CD4-positive, alpha-beta T cell treated with Interleukin-1 beta for 1 hour (primary cell): ENCODE measurements at regions not wholly inside any gene's neighbourhood (a gene's known extent, or its start where the extent isn't known, plus 50 kb on each side); places are given as distances from the start of the nearest gene placed in this dataset.

Experiments used
- DNase-seq, 2 donors: peaks; one replicate each; pipeline ENCODE4 v3.0.0-alpha.2; 2020 to 2022

GRCh38 chr13:85278851-85279250, 520.4 kb downstream of the SLITRK6 start:
- DNase-seq = no peak

DNA sequence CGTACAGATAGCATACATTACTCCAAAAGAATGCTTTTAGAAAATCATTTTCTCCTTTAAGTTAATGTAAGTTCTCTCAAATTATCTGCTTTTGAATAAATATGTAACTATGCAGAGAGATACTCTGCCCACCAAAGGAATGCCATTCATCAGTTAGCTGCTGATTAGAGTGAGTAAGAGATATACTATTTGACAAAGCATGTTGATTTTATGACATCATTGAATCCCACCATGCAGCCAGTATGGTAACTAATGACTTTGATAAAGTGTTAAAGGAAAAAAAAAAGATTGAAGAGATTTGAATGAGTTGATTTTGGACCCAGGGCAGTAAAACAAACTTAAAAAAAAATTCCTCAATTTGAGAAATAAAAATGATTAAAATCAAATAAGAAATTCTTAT, 521.5 kb downstream of the SLITRK6 start:
- DNase-seq = no peak

GRCh38 chr13:85266771-85267170, 532.4 kb downstream of the SLITRK6 start:
- no peak for DNase-seq

DNA sequence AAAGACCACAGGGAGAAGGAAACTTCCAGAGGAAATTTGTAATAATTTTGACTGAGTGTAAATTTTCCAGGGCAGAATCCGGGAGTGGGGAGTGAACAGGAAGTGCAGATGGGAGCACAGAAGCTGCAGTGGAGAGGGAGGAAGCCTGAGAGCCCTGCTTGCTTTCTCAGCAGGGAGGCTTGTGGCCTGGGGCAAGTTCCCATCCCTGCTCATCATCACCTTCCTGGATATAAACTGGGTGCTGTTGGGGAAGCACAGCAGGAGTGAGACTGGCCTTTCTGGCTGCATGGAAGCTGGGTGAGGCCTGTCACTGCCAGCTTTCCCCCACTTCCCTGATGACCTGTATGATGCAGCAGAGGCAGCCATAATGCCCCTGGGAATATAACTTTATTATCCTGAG, 532.9 kb downstream of the SLITRK6 start:
- DNase-seq = no peak

GRCh38 chr13:85265296-85265695, 533.9 kb downstream of the SLITRK6 start:
- DNase-seq = no peak

GRCh38 chr13:85262499-85262898, 536.7 kb downstream of the SLITRK6 start:
- no peak for DNase-seq

- DNase-seq = no peak
These were observed 537.4 kb downstream of the SLITRK6 start for GRCh38 chr13:85261757-85262346.

GRCh38 chr13:85260896-85261295, 538.3 kb downstream of the SLITRK6 start:
- no peak for DNase-seq

DNA sequence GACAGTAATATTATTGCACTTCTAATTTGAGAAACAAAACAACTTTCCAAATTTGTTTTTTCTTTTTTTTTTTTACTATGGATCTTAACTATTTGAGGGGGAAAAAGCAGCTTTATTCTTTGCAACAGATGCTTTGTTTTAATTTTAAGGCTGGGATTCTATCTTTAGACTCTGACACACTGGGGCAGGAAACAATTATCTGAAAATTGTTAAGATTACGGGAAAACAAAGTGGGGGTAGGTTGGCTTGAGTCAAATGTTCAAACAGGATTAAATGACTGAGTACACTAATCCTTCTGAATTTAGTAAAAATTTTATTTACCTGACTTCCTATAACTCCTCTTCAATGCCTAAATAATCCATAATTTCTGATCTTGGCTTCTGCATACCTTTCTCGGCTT, 543.2 kb downstream of the SLITRK6 start:
- no peak for DNase-seq

DNA sequence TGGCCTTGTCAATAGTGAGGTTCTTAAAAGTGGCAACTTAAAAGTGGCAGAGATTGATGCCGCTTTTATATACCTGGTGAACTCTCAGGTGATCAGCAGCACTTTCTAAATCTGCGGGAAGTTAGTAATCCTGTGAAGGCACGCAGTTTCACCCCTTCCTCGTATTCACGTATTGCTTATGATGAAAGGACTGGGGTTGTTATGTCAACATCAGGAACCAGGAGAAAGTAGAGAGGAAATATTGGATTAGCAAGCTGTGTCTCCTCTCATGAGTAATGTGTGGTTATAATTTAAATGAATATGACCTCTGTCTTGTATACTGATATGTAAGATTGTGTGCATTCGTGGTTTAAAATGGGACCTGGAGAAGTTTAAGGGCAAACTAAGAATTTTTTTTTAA, 544.6 kb downstream of the SLITRK6 start:
- no peak for DNase-seq

- no peak for DNase-seq
These were observed 550.1 kb downstream of the SLITRK6 start for GRCh38 chr13:85249151-85249550.

DNA sequence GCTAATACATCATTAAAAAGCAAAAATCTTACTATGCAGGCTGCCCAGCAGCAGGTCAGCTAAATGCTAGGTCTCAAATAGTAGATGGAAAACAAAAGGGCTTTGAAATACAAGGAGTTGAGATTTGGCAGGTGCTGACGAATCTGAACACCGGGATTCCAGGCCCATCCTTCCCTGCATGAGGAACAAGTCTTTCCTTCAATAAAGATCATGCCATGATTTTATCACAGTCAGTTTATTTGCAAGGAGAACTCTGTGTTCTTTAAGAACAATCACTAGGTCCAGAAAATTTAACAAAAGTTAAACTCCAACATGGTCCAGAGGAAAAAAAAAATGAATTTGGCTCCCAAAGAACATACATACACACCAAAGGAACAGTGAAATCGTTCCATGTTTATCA, 551.4 kb downstream of the SLITRK6 start:
- no peak for DNase-seq

DNA sequence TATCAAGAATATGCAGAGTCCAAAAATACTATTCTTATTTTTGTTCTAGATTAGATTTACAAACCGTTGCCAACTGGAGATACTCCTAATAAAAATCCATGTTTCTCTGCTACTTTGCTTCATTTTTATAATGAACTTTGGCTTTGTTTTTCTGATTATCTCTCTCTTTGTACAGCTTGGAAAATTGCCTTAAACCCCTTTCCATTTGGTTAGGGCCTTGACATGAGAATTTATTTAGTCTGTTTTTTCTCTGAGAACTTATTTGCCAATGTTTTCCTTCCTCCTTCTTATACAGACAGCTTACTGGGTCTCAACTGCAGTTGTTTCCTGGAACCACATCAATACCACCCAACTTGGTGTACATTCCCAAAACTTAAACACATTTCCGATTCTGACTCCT, 555.4 kb downstream of the SLITRK6 start:
- DNase-seq = no peak

GRCh38 chr13:85241060-85241459, 558.2 kb downstream of the SLITRK6 start:
- no peak for DNase-seq

DNA sequence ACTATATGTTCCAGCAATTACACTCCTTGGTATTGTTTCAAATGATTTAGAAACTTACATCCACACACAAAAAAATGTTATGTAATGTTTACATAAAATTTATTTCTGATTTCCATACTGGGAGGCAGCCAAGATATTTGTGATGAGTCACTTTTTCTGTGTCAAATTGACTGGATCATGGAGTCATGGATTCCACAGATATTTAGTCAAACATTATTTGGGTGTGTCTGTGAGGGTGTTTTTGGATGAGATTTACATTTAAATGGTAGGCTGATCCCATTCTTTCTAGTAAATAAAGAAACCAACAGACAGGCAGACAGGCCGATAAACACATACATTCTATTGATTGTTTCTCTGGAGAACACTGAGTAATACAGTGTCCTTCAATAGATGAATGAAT, 562.8 kb downstream of the SLITRK6 start:
- DNase-seq = no peak

DNA sequence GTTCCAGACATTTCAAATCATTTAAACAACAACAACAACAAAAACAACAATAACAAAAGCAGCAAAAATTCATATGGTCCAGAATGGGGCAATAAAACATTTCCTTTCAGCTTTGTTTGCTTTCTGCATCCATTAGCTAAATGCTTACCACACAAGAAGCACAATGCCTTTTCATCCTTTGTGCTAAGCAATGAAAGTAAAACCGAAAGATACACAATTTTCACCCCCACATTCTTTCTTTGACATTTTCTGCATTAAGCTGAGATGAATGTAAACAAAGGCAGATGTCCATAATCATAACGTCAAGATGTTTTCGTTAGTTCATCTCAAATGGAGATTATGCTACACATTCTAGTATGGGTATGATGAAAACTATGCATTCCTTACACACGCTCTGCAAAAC, 568.5 kb downstream of the SLITRK6 start:
- no peak for DNase-seq

DNA sequence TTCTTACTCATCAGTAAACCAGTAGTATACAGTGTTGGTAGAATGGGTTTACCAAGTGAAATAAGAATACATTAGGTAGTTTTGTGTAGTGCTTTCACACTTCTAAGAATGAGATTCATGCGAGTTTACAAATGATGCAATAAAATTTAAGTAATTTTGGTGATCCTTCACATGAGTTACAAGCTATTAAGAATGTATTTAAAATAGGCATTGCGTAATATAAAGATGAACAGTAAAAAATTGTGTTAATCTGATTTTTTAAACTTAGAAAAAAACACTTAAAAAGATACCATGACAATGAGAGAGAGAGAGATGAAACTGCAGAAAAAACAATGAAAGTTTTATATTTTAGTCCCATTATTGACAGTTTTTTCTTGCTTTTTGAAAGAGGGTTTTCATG, 570.5 kb downstream of the SLITRK6 start:
- DNase-seq = no peak

DNA sequence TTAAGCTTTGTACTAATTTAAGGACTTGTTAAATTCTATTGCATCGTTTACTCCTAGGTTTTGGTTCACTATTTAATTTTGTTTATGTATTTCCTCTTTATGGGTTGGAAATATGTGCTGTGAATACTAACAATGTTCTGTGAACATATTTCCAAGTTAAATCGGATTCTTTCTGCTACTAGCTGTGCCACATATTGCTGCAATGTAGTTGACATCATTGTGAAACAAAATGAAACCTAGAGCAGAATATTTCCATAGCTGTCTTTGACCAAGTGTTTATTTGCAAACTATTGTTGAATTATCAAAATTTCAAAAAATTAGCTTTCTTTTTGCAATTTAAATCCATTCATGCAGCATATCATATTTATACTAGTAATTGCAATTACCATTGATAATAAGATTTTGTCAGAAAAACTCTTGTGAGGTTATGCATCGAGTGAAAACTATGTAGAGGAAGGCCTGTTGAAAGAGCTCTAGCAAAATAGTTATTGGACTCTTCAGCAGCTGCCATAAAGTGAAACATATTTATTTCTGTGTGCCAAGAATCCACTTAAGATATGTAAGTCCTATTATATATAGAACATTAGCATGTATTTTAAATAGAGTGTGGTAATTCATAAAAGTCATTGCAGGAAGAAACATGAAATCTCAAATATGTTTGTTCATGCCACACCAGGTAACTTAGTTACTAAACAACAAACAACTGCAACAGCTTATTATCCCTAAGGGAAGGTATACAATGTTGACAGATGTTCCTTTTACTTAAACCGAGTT, 575.1 kb downstream of the SLITRK6 start:
- no peak for DNase-seq

DNA sequence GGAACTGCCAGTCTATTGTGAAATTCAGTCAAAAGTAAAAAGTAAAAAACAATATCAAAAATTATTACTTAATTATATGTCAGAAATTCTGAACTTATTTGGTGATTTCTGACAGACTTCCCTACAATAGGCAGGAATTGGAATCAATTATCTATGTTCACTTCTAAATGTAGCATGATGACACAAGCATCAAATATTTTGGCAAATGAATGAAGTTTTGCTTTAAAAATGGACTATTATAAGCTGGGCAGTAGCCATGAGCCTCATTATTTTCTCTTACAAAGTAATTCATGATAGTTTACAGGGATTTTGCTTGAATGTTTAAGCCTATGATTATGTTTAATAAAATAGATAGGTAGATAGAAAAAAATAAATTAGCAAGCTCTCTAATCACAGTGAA, 582.6 kb downstream of the SLITRK6 start:
- no peak for DNase-seq

DNA sequence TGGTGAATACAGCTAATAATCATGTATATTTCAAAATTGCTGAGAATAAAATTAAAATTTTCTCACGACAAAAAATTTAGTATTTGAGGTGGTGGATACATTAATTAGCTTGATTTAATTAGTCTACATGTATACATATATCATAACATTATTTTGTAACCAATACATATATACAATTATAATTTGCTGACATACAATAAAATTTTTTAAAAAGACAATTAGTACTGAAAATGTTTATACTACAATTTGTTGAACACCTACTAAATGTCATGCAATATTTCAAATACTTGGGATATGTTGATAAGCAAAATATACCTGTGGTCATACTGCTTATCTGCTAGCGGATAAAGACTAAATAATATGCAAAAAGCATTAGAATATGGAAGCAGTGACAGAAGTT, 586.5 kb downstream of the SLITRK6 start:
- DNase-seq = no peak

- DNase-seq = no peak
These were observed 594.4 kb downstream of the SLITRK6 start for GRCh38 chr13:85204668-85205344.

- no peak for DNase-seq
These were observed 601.8 kb downstream of the SLITRK6 start for GRCh38 chr13:85197431-85197830.

DNA sequence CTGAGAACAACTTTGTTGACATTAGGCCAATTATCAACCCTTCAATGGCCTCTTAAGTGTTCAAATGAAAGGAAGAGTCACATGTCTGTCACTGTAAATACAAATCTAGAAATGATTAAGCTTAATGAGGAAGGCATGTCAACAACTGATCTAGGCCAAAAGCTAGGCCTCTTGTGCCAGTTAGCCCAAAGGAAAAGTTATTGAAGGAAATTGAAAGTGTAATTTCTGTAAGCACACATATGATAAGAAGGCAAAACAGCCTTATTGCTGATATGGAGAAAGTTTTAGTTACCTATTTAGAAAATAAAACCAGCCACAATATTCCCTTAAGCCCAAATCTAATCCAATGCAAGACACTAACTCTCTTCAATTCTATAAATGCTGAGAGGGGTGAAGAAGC, 604.7 kb downstream of the SLITRK6 start:
- DNase-seq = no peak

DNA sequence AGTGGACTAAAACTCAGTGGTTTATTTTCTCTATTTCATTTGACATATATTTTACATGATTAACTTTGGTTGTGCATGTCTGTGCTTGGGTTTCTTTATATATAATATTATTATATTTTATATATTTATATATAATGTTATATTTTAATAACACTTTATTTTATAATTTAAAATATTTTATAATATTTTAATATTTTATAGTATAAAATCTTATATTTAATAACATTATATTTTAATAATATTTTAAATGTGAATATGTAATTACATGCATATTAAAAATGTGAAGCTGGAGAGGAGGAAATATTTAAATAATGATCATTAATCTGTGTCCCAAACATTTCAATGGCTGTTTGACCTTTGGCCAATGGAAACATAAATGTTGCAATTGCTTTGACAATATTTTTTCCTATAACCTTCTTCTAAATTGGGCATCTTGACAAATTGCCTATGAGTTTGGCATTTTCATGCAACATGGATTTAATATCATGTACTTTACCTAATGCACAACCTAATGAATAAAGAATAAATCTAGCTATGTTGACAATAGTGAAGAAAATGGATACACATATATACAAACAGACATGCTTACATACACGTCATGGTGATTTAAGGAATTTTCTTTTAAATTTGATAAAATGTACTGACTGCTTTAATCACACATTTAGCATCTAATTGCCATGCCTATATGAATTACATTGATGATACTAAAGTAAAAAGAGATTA, 607.1 kb downstream of the SLITRK6 start:
- no peak for DNase-seq
